Caco-2 (cell line): ENCODE measurements at regions not wholly inside any gene's neighbourhood (a gene's known extent, or its start where the extent isn't known, plus 50 kb on each side); places are given as distances from the start of the nearest gene placed in this dataset.

ENCODE experiments used
- BruUV-seq: library from RNA; stranded (reverse); fragments of 400-500 nt; replicated peaks from 2 replicates; lab custom pipeline; 2021; lab: Mats Ljungman, UMichigan
- CTCF ChIA-PET: fragments of 300-600 bp; sonication (Branson Sonifier 250); formaldehyde crosslinking; loops from one replicate; lab custom pipeline; 2022; ENCODE audit warnings: antibody characterized with exemption; lab: Charles Lee
- POLR2A ChIA-PET: fragments of 300-600 bp; sonication (Branson Sonifier 250); formaldehyde crosslinking; loops from one replicate; lab custom pipeline; 2022; ENCODE audit warnings: antibody characterized with exemption; lab: Charles Lee
- DNase-seq, 2 experiments: peaks; one replicate each; pipeline versions ENCODE4 v3.0.0 to v3.0.0-alpha.2; 2020 to 2022
- H3K27me3 ChIP-seq: replicated peaks from 2 replicates; pipeline ENCODE4 v1.6.0; 2011; ENCODE audit warnings: low read length; ENCODE audit not compliant: control insufficient read depth, insufficient read depth
- H3K36me3 ChIP-seq: 2 replicates; pipeline ENCODE4 v1.5.1; 2011; ENCODE audit warnings: low read length; ENCODE audit not compliant: control insufficient read depth, insufficient read depth
- H3K4me1 ChIP-seq: fragments of 250-450 bp; sonication (Bioruptor Pico); 2 replicates; pipeline ENCODE4 v1.5.1; 2020; ENCODE audit warnings: mild to moderate bottlenecking
- H3K4me3 ChIP-seq: 2 replicates; pipeline ENCODE4 v1.5.1; 2011; ENCODE audit warnings: low read depth, mild to moderate bottlenecking, control low read depth, low read length
- H3K9me3 ChIP-seq: fragments of 250-450 bp; sonication (Bioruptor Pico); 2 replicates; pipeline ENCODE4 v1.5.1; 2020; ENCODE audit warnings: mild to moderate bottlenecking, moderate library complexity
- H3K27ac Mint-ChIP-seq: one replicate; pipeline ENCODE4 v1.8.0; 2022; ENCODE audit warnings: mixed read lengths; ENCODE audit not compliant: unreplicated experiment
- H3K27me3 Mint-ChIP-seq: one replicate; pipeline ENCODE4 v1.8.0; 2022; ENCODE audit warnings: mixed read lengths; ENCODE audit not compliant: insufficient read depth, unreplicated experiment
- H3K36me3 Mint-ChIP-seq: one replicate; pipeline ENCODE4 v1.8.0; 2022; ENCODE audit warnings: mild to moderate bottlenecking, mixed read lengths; ENCODE audit not compliant: insufficient read depth, unreplicated experiment
- H3K4me1 Mint-ChIP-seq: one replicate; pipeline ENCODE4 v1.8.0; 2022; ENCODE audit warnings: low read depth, mixed read lengths; ENCODE audit not compliant: unreplicated experiment
- H3K4me3 Mint-ChIP-seq: one replicate; pipeline ENCODE4 v1.8.0; 2022; ENCODE audit warnings: mild to moderate bottlenecking, moderate library complexity, mixed read lengths; ENCODE audit not compliant: unreplicated experiment
- H3K9me3 Mint-ChIP-seq: one replicate; pipeline ENCODE4 v1.8.0; 2022; ENCODE audit warnings: mixed read lengths; ENCODE audit not compliant: unreplicated experiment
- intact Hi-C: fragments of 100-400 bp; cut with micrococcal nuclease; formaldehyde crosslinking; loops from one replicate; pipeline ENCODE4 v1.10.0; 2022; ENCODE audit not compliant: unreplicated experiment
- TF ChIP-seq, protein P1 (sequence below), 2 experiments: fragments of 200-600 bp in 1 of 2; IDR thresholded peaks; 1 replicate in 1 of 2; 2 replicates in 1 of 2; pipeline versions ENCODE4 v1.5.1 to v1.8.0; 2011 to 2022; ENCODE audit warnings: antibody characterized with exemption in 1 of 2, control low read depth in 1 of 2, inconsistent platforms in 1 of 2, low read depth in 1 of 2, low read length in 1 of 2, mild to moderate bottlenecking in 1 of 2, moderate library complexity in 1 of 2; ENCODE audit not compliant: insufficient read depth in 1 of 2, severe bottlenecking in 1 of 2, unreplicated experiment in 1 of 2

DNA sequence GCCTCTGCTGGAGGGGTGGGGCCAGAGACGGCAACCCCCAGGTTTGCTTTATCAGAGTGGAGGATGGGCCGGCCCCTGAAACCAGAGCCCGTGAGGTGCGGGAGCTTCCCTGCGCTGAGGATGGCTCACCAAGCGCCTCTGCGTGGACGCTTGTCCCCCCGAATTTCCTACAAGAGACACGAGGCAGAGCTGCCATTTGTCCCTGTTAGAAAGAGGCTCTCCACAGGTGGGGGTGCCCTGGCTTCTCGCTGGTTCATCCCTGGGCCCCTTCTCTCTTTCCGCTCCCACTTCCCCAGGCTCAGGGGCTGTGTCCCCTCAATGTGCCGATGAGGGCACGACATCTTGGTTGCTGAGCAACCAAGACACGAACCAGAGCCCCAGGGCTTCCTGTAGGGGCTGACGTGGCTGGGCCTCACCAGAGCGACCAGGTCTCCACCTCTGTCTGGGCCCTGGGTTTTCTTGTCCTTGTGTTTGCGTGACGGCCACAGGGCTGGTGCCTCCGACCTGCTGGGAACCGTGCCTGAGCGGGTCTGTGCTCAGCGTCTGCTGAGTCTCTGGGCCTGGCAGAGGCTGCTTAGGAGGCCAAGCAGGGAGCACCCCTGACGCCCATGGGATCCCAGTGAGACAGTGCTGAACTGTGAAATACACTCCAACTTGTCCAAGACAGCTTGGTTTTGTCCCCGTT lies 119.6 kb upstream of the COL5A1 start:
- H3K27ac Mint-ChIP-seq, result no peak overlapping the region
- POLR2A ChIA-PET, result no interaction called here

GRCh38 chr9:134522502-134522848 lies 119.1 kb upstream of the COL5A1 start:
- no peak for DNase-seq
- CTCF ChIA-PET, result no interaction called here
- TF ChIP-seq, protein P1, sequence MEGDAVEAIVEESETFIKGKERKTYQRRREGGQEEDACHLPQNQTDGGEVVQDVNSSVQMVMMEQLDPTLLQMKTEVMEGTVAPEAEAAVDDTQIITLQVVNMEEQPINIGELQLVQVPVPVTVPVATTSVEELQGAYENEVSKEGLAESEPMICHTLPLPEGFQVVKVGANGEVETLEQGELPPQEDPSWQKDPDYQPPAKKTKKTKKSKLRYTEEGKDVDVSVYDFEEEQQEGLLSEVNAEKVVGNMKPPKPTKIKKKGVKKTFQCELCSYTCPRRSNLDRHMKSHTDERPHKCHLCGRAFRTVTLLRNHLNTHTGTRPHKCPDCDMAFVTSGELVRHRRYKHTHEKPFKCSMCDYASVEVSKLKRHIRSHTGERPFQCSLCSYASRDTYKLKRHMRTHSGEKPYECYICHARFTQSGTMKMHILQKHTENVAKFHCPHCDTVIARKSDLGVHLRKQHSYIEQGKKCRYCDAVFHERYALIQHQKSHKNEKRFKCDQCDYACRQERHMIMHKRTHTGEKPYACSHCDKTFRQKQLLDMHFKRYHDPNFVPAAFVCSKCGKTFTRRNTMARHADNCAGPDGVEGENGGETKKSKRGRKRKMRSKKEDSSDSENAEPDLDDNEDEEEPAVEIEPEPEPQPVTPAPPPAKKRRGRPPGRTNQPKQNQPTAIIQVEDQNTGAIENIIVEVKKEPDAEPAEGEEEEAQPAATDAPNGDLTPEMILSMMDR (IDR thresholded peaks at IDR 0.05; ENCODE audit: insufficient read depth in 1 of 2, low read depth in 1 of 2, low read length in 1 of 2, severe bottlenecking in 1 of 2, unreplicated experiment in 1 of 2), result no peak

More for the DNA sequence above, 119.6 kb upstream of the COL5A1 start:
- Mint-ChIP-seq H3K9me3 (no peaks in the 10 kb centered on the region), H3K27me3 (peaks cover 11% of the 10 kb centered on the region), H3K36me3 (no peaks in the 10 kb centered on the region), H3K4me3 (no peak overlapping the region), H3K4me1 (no peaks in the 10 kb centered on the region)
- H3K36me3 ChIP-seq, result no peaks in the 10 kb centered on the region
- CTCF ChIA-PET, result interaction anchor here (0.6 kb wide), 2 partner anchors 298 to 531 kb away, joined by 4 to 6 read pairs; no protein-coding TSS in a partner anchor
- BruUV-seq, result no TSS peak
- intact Hi-C loops, result no loop called here
- TF ChIP-seq, protein P1 (IDR thresholded peaks at IDR 0.05; ENCODE audit: insufficient read depth in 1 of 2, low read depth in 1 of 2, low read length in 1 of 2, severe bottlenecking in 1 of 2, unreplicated experiment in 1 of 2), result no peak
- no peak overlapping the region for H3K4me3 ChIP-seq
- no peaks in the 10 kb centered on the region; the same call in 1 of the 2 replicates for H3K27me3 ChIP-seq
- peaks cover 6% of the 10 kb centered on the region; the same call in 1 of the 2 replicates for H3K9me3 ChIP-seq
- no peaks in the 10 kb centered on the region for H3K4me1 ChIP-seq
- DNase-seq, result no peak

DNA sequence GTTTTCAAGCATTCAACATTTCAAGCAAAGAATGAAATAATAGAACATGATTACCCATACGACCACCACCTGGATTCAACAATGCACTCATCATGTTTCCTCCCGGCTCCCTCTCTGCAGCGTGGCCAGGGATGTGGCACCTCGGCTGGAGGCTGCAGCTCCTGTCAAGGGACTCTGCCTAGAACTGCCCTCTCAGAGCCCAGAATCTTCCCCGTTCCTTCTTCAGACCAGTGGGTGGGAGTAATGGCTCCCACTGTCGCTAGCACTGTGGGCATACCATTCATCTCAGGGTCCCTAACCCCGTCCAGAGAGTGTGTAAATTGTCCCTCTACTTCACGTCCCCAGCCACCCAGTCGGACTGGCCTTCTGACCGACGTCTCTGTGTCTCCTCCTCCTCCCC lies 118.6 kb upstream of the COL5A1 start:
- no peaks in the 10 kb centered on the region; the same call in 1 of the 2 replicates for H3K27me3 ChIP-seq
- Mint-ChIP-seq H3K4me3 (no peak overlapping the region), H3K4me1 (no peaks in the 10 kb centered on the region), H3K27me3 (peaks cover 13% of the 10 kb centered on the region), H3K9me3 (no peaks in the 10 kb centered on the region), H3K27ac (no peak overlapping the region), H3K36me3 (no peaks in the 10 kb centered on the region)
- H3K4me1 ChIP-seq, result no peaks in the 10 kb centered on the region
- H3K36me3 ChIP-seq, result no peaks in the 10 kb centered on the region
- DNase-seq, result no peak
- peaks cover 6% of the 10 kb centered on the region; the same call in 1 of the 2 replicates for H3K9me3 ChIP-seq
- BruUV-seq, result no TSS peak
- POLR2A ChIA-PET, result no interaction called here
- H3K4me3 ChIP-seq, result no peak overlapping the region
- intact Hi-C loops, result no loop called here
- TF ChIP-seq, protein P1 (IDR thresholded peaks at IDR 0.05; ENCODE audit: insufficient read depth in 1 of 2, low read depth in 1 of 2, low read length in 1 of 2, severe bottlenecking in 1 of 2, unreplicated experiment in 1 of 2), result no peak
- CTCF ChIA-PET, result no interaction called here

More at GRCh38 chr9:134522502-134522848, 119.1 kb upstream of the COL5A1 start:
- no peaks in the 10 kb centered on the region for H3K4me1 Mint-ChIP-seq
- Histone ChIP-seq H3K4me1 (no peaks in the 10 kb centered on the region), H3K4me3 (no peak overlapping the region), H3K36me3 (no peaks in the 10 kb centered on the region), H3K27me3 (no peaks in the 10 kb centered on the region; the same call in 1 of the 2 replicates), H3K9me3 (peaks cover 6% of the 10 kb centered on the region; the same call in 1 of the 2 replicates)
- no peaks in the 10 kb centered on the region for H3K36me3 Mint-ChIP-seq
- no peak overlapping the region for H3K4me3 Mint-ChIP-seq
- no peaks in the 10 kb centered on the region for H3K9me3 Mint-ChIP-seq
- intact Hi-C loops, result no loop called here
- BruUV-seq, result no TSS peak
- no peak overlapping the region for H3K27ac Mint-ChIP-seq
- POLR2A ChIA-PET, result no interaction called here
- peaks cover 13% of the 10 kb centered on the region for H3K27me3 Mint-ChIP-seq
